B cell (primary cell): ENCODE measurements at regions not wholly inside any gene's neighbourhood (a gene's known extent, or its start where the extent isn't known, plus 50 kb on each side); places are given as distances from the start of the nearest gene placed in this dataset.

Source experiments
- ATAC-seq: fragments of 200-7000 bp; cut with Tn5 transposase; one replicate; pipeline ENCODE4 v1.10.0; 2021; ENCODE audit warnings: low read depth, mild to moderate bottlenecking, moderate number of reproducible peaks, moderate library complexity
- CTCF ChIA-PET: fragments of 350-600 bp; sonication (Branson Sonifier 250); formaldehyde crosslinking; loops from one replicate; lab custom pipeline; 2021; ENCODE audit warnings: antibody characterized with exemption, inconsistent platforms; lab: Charles Lee
- POLR2A ChIA-PET: fragments of 350-600 bp; sonication (Branson Sonifier 250); formaldehyde crosslinking; loops from one replicate; lab custom pipeline; 2021; ENCODE audit warnings: antibody characterized with exemption; lab: Charles Lee
- DNase-seq: peaks from one replicate; pipeline ENCODE4 v3.0.0; 2013
- H2AFZ ChIP-seq: 2 replicates; pipeline ENCODE4 v1.6.1; 2012; ENCODE audit warnings: mild to moderate bottlenecking, low read depth, low read length; ENCODE audit not compliant: insufficient read depth, poor library complexity, severe bottlenecking
- H3K27ac ChIP-seq, 2 donors: 1 replicate in 1 of 2; 2 replicates in 1 of 2; pipeline ENCODE4 v1.5.1; 2012 to 2013; ENCODE audit warnings: low read length in 2 of 2, mild to moderate bottlenecking in 2 of 2, moderate library complexity in 1 of 2
- H3K27me3 ChIP-seq, 4 experiments: fragments of 200-600 bp in 1 of 4; sonication (generic) in 1 of 4; replicated peaks in 1 of 4; 1 replicate in 2 of 4; 2 replicates in 2 of 4; pipeline versions ENCODE4 v1.6.1 to v1.7.0; 2013 to 2016; ENCODE audit warnings: low read length in 3 of 4, mild to moderate bottlenecking in 2 of 4, mixed read lengths in 1 of 4, moderate library complexity in 1 of 4; ENCODE audit not compliant: insufficient read depth in 4 of 4, control insufficient read depth in 3 of 4; ENCODE audit errors: control extremely low read depth in 1 of 4
- H3K36me3 ChIP-seq, 2 experiments: replicated peaks in 1 of 2; 1 replicate in 1 of 2; 2 replicates in 1 of 2; pipeline versions ENCODE4 v1.6.1 to v1.7.1; 2013; ENCODE audit warnings: low read length in 1 of 2; ENCODE audit not compliant: insufficient read depth in 2 of 2, control insufficient read depth in 1 of 2; ENCODE audit errors: control extremely low read depth in 1 of 2, extremely low read depth in 1 of 2
- H3K4me1 ChIP-seq, 2 donors: fragments of 200-600 bp in 1 of 2; sonication (generic) in 1 of 2; 1 replicate in 1 of 2; 2 replicates in 1 of 2; pipeline versions ENCODE4 v1.5.1 to v1.6.1; 2013 to 2017; ENCODE audit warnings: low read length in 2 of 2; ENCODE audit not compliant: control insufficient read depth in 2 of 2, insufficient read depth in 2 of 2
- H3K4me2 ChIP-seq: replicated peaks from 2 replicates; pipeline ENCODE3; 2012; ENCODE audit warnings: mild to moderate bottlenecking, low read depth, low read length; ENCODE audit not compliant: poor library complexity, severe bottlenecking
- H3K4me3 ChIP-seq, 5 experiments: fragments of 200-600 bp in 1 of 5; sonication (generic) in 1 of 5; 1 replicate in 3 of 5; 2 replicates in 2 of 5; pipeline versions ENCODE4 v1.5.1 to v1.7.0; 2011 to 2016; ENCODE audit warnings: low read length in 4 of 5, mild to moderate bottlenecking in 4 of 5, low read depth in 2 of 5, control low read depth in 1 of 5, moderate library complexity in 1 of 5; ENCODE audit not compliant: insufficient read depth in 1 of 5; ENCODE audit errors: control extremely low read depth in 1 of 5, extremely low read depth in 1 of 5
- H3K79me2 ChIP-seq: fragments of 200-600 bp; sonication (generic); one replicate; pipeline ENCODE4 v1.6.0; 2016; ENCODE audit warnings: low read length; ENCODE audit not compliant: control insufficient read depth, insufficient read depth
- H3K9ac ChIP-seq: fragments of 200-600 bp; sonication (generic); 2 replicates; pipeline ENCODE4 v1.6.1; 2017; ENCODE audit warnings: mild to moderate bottlenecking, low read length, moderate library complexity
- H3K9me3 ChIP-seq, 3 donors: one replicate each; pipeline versions ENCODE4 v1.6.1 to v1.7.1; 2013; ENCODE audit warnings: low read length in 2 of 3; ENCODE audit not compliant: control insufficient read depth in 2 of 3, insufficient read depth in 1 of 3; ENCODE audit errors: control extremely low read depth in 1 of 3
- H4K20me1 ChIP-seq: 2 replicates; pipeline ENCODE4 v1.6.0; 2012; ENCODE audit warnings: mild to moderate bottlenecking, low read length; ENCODE audit not compliant: insufficient read depth, control insufficient read depth, poor library complexity, severe bottlenecking
- H3K27ac Mint-ChIP-seq: one replicate; pipeline ENCODE4 v1.8.0; 2021; ENCODE audit warnings: mixed read lengths
- H3K27me3 Mint-ChIP-seq: one replicate; pipeline ENCODE4 v1.8.0; 2021; ENCODE audit warnings: mixed read lengths
- H3K4me1 Mint-ChIP-seq: one replicate; pipeline ENCODE4 v1.8.0; 2021; ENCODE audit warnings: mixed read lengths
- H3K4me3 Mint-ChIP-seq: one replicate; pipeline ENCODE4 v1.8.0; 2021; ENCODE audit warnings: mixed read lengths
- H3K9me3 Mint-ChIP-seq: one replicate; pipeline ENCODE4 v1.8.0; 2022; ENCODE audit warnings: mixed read lengths; ENCODE audit not compliant: insufficient read depth
- CTCF ChIP-seq: fragments of 200-600 bp; IDR thresholded peaks from one replicate; pipeline ENCODE4 v1.8.0; 2022; ENCODE audit warnings: antibody characterized with exemption, mild to moderate bottlenecking
- EZH2 ChIP-seq: IDR thresholded peaks from 2 replicates; pipeline ENCODE4 v1.6.1; 2012; ENCODE audit warnings: borderline replicate concordance, low read depth, mild to moderate bottlenecking, moderate library complexity, low read length; ENCODE audit not compliant: insufficient read depth, poor library complexity, severe bottlenecking
- WGBS: methylation state at CpG from one replicate; pipeline ENCODE4 v1.1.5; 2013; ENCODE audit warnings: missing lambda C conversion rate; ENCODE audit not compliant: insufficient coverage; 5-methylcytosine and 5-hydroxymethylcytosine counted together
- intact Hi-C: fragments of 100-400 bp; cut with micrococcal nuclease; formaldehyde crosslinking; loops from one replicate; pipeline ENCODE4 v1.10.0; 2022

GRCh38 chr9:7516376-7516775 lies 283.2 kb downstream of the DMAC1 start:
- no peaks in the 10 kb centered on the region for H3K27me3 Mint-ChIP-seq
- Histone ChIP-seq H3K4me3 (no peak overlapping the region), H3K4me2 (no peak overlapping the region), H3K27me3 (peaks cover 0 to 4% (median 0%) of the 10 kb centered on the region in 4 experiments), H3K4me1 (no peaks in the 10 kb centered on the region), H3K9ac (no peak overlapping the region), H4K20me1 (no peaks in the 10 kb centered on the region), H3K9me3 (no peaks in the 10 kb centered on the region), H3K27ac (no peak overlapping the region), H2AFZ (no peak overlapping the region), H3K79me2 (no peaks in the 10 kb centered on the region), H3K36me3 (no peaks in the 10 kb centered on the region)
- TF ChIP-seq EZH2 (no peak), CTCF (no peak)
- no peaks in the 10 kb centered on the region for H3K9me3 Mint-ChIP-seq
- no CpG with 5 or more reads among the region's 2 CpGs for WGBS
- ATAC-seq (no peak), DNase-seq (no peak)
- H3K4me1 Mint-ChIP-seq, result no peaks in the 10 kb centered on the region
- no peak overlapping the region for H3K27ac Mint-ChIP-seq
- intact Hi-C loops, result no loop called here
- ChIA-PET CTCF (no interaction called here), POLR2A (no interaction called here)
- no peak overlapping the region for H3K4me3 Mint-ChIP-seq

DNA sequence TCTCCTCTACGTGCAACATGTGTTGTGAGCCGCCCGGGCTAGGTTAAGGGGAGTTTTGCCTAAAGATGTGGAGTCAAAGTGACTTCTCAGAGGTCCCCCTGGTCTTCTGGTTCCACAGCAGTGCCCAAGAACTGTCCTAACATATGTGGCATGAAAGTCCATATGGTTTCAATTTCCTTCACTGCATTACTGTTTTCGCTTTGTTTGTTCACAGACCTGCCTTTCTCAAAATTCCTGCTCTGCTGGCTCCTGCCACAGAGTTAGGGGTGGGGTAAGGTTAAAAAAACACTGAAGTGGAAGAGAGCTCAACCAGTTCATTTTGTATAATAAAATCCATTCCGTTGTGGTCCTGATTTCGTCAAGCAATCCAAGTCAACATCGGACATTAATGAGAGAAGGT lies 289.4 kb downstream of the DMAC1 start:
- Mint-ChIP-seq H3K27ac (no peak overlapping the region), H3K27me3 (peaks cover 4% of the 10 kb centered on the region)

More for the DNA sequence above, 289.4 kb downstream of the DMAC1 start:
- no peak overlapping the region for H3K4me3 Mint-ChIP-seq
- no peaks in the 10 kb centered on the region for H3K79me2 ChIP-seq
- no peak overlapping the region for H2AFZ ChIP-seq
- no peaks in the 10 kb centered on the region for H3K4me1 ChIP-seq
- intact Hi-C loops, result no loop called here
- H3K4me3 ChIP-seq, result no peak overlapping the region
- H3K9me3 Mint-ChIP-seq, result no peaks in the 10 kb centered on the region
- ChIA-PET POLR2A (no interaction called here), CTCF (no interaction called here)
- TF ChIP-seq CTCF, result no peak
- no peak for TF ChIP-seq EZH2
- no peak for DNase-seq
- no peak overlapping the region for H3K4me2 ChIP-seq
- ATAC-seq, result no peak
- no peaks in the 10 kb centered on the region for H3K9me3 ChIP-seq
- no peak overlapping the region for H3K9ac ChIP-seq
- H3K36me3 ChIP-seq, result no peaks in the 10 kb centered on the region
- H3K4me1 Mint-ChIP-seq, result no peaks in the 10 kb centered on the region
- H3K27ac ChIP-seq, result no peak overlapping the region
- WGBS, result no CpG with 5 or more reads among the region's 7 CpGs
- H3K27me3 ChIP-seq, result no peaks in the 10 kb centered on the region
- H4K20me1 ChIP-seq, result no peaks in the 10 kb centered on the region
